AG10803 (cell line): ENCODE measurements at regions not wholly inside any gene's neighbourhood (a gene's known extent, or its start where the extent isn't known, plus 50 kb on each side); places are given as distances from the start of the nearest gene placed in this dataset.
A peak's percentile ranks its signal among the peaks of the same experiment; 100 is the strongest.

Source experiments
- DNase-seq: peaks from one replicate; pipeline ENCODE4 v3.0.0; 2010; ENCODE audit warnings: low read depth
- H3K4me3 ChIP-seq: 2 replicates; pipeline ENCODE4 v1.5.1; 2011; ENCODE audit warnings: mild to moderate bottlenecking, low read length, control low read depth
- CTCF ChIP-seq: conservative IDR thresholded peaks from 2 replicates; pipeline ENCODE4 v1.5.1; 2011; ENCODE audit warnings: mild to moderate bottlenecking, low read length, control low read depth, inconsistent platforms

DNA sequence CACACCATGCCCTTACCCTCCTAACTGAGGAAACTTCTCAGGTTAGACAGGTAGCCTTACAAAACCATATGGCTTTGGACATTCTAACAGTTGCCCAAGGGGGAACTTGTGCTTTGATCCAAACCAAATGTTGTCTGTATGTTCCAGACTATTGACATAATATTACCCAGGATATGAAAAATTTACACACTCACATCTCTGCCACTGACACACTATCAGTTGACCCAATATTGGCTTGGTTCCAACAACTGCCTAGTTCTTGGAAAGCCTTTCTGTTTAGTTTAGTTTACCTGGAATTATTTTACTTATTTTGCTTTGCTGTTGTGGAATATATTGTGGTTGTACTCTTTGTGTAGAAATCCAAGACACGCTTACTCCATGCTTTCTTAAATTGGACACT lies 178.4 kb downstream of the RNF152 start:
- TF ChIP-seq CTCF = no peak
- no peak overlapping the region for H3K4me3 ChIP-seq
- no peak for DNase-seq

DNA sequence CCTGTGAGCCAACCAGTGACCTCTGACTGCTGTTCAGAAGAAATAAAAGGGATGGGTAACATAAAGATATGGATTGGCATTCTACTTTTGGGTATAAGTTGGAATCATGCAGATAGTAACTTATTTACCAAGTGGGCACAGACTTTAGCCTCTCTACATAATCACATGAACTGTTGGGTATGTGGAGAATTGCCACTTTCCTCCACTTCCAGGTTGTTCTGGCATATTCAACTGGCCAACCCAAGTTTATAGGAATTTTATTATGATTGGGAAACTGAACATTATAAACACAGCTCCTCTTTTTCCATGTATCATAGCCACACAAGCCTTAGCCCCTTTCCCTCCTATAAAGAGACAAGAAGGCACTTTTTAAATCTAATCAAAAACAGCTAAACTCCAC lies 179.3 kb downstream of the RNF152 start:
- TF ChIP-seq CTCF = no peak
- no peak for DNase-seq
- no peak overlapping the region for H3K4me3 ChIP-seq

- TF ChIP-seq CTCF = no peak
- no peak for DNase-seq
- H3K4me3 ChIP-seq = no peak overlapping the region
These were observed 182.7 kb downstream of the RNF152 start for GRCh38 chr18:61710082-61710620.

DNA sequence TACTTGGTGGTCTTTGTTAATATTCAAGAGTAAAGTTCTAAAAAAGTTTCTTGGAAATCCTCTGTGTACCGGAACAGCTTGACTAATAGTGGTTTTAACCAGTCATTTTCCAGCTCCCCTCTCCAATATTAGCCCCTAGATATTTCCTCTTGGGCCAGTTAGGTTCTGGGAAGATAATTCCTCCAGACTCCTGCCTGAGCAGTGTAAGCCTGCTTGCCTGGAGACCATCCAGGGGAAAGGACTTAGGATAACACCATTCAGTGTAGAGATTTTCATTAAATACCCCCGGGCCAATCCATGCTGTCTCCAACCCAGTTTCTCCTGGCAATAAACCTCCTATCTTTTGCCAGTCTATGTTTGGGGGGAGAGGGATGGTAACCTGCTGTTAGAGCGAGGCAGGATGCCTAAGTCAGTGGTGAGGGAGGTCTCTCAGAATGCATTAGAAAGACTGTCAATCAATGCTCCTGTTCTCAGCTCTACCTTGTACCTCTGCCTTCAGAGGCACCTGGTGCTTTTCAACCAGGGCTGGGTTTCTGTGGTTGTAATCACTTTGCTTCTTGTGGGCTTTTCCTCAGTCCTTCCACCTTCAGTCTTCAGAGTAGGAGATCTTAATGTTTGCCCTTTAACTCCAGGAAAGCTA lies 186.4 kb downstream of the RNF152 start:
- DNase-seq = no peak
- no peak for TF ChIP-seq CTCF
- H3K4me3 ChIP-seq = no peak overlapping the region

GRCh38 chr18:61703508-61703907 lies 189.3 kb downstream of the RNF152 start:
- peak; percentile 84 for DNase-seq
- H3K4me3 ChIP-seq = no peak overlapping the region
- TF ChIP-seq CTCF = no peak

DNA sequence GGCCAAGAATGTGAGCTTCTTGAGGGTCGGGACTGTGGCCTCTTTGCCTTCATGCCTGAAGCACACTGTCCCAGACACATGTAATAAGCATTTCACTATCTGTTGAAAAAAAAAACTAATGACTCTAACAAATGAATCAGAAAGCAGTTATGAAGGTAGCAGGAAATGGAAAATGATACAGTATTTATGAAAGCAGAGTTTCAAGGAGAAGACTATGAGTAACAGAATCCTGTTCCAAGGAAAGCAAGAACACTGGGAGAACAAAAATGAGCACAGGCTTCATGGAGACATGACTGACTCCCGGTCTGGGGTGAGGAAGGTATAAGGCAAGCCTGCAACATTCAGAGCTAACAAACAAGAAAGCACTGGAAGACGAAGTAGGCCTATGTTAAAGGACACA lies 190.8 kb downstream of the RNF152 start:
- TF ChIP-seq CTCF = no peak
- peak; percentile 55 for DNase-seq
- H3K4me3 ChIP-seq = no peak overlapping the region

DNA sequence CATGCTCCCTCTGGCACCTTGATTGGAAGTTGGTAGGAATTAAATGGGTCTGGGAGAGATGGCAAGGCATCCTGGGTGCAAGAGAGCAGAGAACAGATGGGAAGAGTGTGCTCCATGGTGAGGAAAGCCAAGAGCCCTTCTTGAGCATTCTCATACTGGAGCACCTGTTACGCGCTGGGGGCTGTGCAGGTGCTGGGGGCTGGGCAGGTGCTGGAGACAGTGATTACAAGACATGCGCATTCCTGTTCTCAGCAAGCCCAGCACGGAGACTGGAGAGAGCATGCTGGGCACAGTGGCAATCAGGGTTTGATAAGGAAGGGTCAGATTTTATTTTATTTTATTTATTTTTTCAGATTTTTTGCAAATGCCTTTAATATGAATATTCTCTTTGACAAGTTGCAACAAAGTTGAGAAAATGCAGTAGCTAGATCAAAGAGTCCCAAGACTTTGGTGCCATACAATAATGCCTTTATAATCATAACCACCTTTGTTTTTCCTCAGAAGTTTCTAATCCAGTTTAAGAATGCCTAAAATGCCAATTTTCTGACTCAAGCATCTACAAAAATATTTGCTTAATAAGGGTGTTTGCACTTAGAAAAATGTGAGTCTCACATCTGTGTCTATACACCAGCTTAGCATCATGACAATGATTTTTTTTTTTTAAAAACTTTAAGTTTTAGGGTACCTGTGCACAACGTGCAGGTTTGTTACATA lies 193.3 kb downstream of the RNF152 start:
- H3K4me3 ChIP-seq = no peak overlapping the region
- no peak for TF ChIP-seq CTCF
- peak; percentile 40 for DNase-seq
